GM12878 (cell line): ENCODE measurements at regions not wholly inside any gene's neighbourhood (a gene's known extent, or its start where the extent isn't known, plus 50 kb on each side); places are given as distances from the start of the nearest gene placed in this dataset.

Source experiments
- CBX5 ChIP-seq: sonication (generic); IDR thresholded peaks from 2 replicates; pipeline ENCODE4 v1.6.1; 2016; ENCODE audit warnings: low read depth, moderate library complexity, mild to moderate bottlenecking, inconsistent platforms
- CTCF ChIP-seq, 3 experiments: IDR thresholded peaks in 2 of 3; conservative IDR thresholded peaks in 1 of 3; 2 replicates each; pipeline ENCODE4 v1.5.1; 2011; ENCODE audit warnings: low read depth in 3 of 3, low read length in 3 of 3, mild to moderate bottlenecking in 3 of 3, control low read depth in 2 of 3, moderate library complexity in 2 of 3, inconsistent platforms in 1 of 3, mixed read lengths in 1 of 3; ENCODE audit not compliant: control insufficient read depth in 2 of 3, insufficient read depth in 1 of 3; ENCODE audit errors: extremely low read depth in 1 of 3
- CUX1 ChIP-seq: IDR thresholded peaks from 2 replicates; pipeline ENCODE4 v1.6.1; 2012; ENCODE audit warnings: improper control_type of control experiment, low read depth, low read length; ENCODE audit not compliant: insufficient replicate concordance
- EGR1 ChIP-seq, 2 experiments: IDR thresholded peaks; 1 replicate in 1 of 2; 2 replicates in 1 of 2; pipeline ENCODE4 v1.6.1; 2011 to 2012; ENCODE audit warnings: low read depth in 2 of 2, low read length in 2 of 2, borderline replicate concordance in 1 of 2, mild to moderate bottlenecking in 1 of 2, moderate library complexity in 1 of 2
- ESRRA ChIP-seq: IDR thresholded peaks from 2 replicates; pipeline ENCODE4 v1.6.1; 2012; ENCODE audit warnings: mild to moderate bottlenecking, low read length, improper control_type of control experiment
- FOS ChIP-seq: IDR thresholded peaks from 3 replicates; pipeline ENCODE4 v1.6.1; 2011; ENCODE audit warnings: borderline replicate concordance; ENCODE audit not compliant: insufficient read length; ENCODE audit errors: extremely low read depth
- FOXK2 ChIP-seq: fragments of 450-650 bp; IDR thresholded peaks from 2 replicates; pipeline ENCODE4 v1.6.1; 2017; ENCODE audit warnings: mild to moderate bottlenecking, moderate library complexity
- HDAC6 ChIP-seq: fragments of 200-600 bp; sonication (generic); IDR thresholded peaks from one replicate; pipeline ENCODE4 v1.8.0; 2017; ENCODE audit warnings: antibody characterized with exemption; ENCODE audit not compliant: unreplicated experiment
- IKZF1 ChIP-seq: fragments of 450-650 bp; conservative IDR thresholded peaks from 2 replicates; pipeline ENCODE4 v1.6.1; 2017; ENCODE audit warnings: antibody characterized with exemption, mild to moderate bottlenecking
- IRF4 ChIP-seq: IDR thresholded peaks from 2 replicates; pipeline ENCODE4 v1.6.1; 2011; ENCODE audit warnings: low read depth, low read length
- IRF5 ChIP-seq: fragments of 450-650 bp; IDR thresholded peaks from 2 replicates; pipeline ENCODE4 v1.6.1; 2017; ENCODE audit warnings: borderline replicate concordance
- PBX3 ChIP-seq: IDR thresholded peaks from 2 replicates; pipeline ENCODE4 v1.6.1; 2011; ENCODE audit warnings: mild to moderate bottlenecking, low read depth, low read length, moderate library complexity; ENCODE audit not compliant: insufficient replicate concordance
- SMAD1 ChIP-seq: fragments of 450-650 bp; IDR thresholded peaks from 2 replicates; pipeline ENCODE4 v1.6.1; 2018; ENCODE audit warnings: mild to moderate bottlenecking, low read depth; ENCODE audit not compliant: partially characterized antibody
- TBL1XR1 ChIP-seq: IDR thresholded peaks from 2 replicates; pipeline ENCODE4 v1.6.1; 2012; ENCODE audit warnings: low read depth, low read length, improper control_type of control experiment
- USF2 ChIP-seq: IDR thresholded peaks from 2 replicates; pipeline ENCODE4 v1.6.1; 2011; ENCODE audit warnings: low read depth, low read length, improper control_type of control experiment, borderline replicate concordance
- YBX1 ChIP-seq: fragments of 450-650 bp; IDR thresholded peaks from 2 replicates; pipeline ENCODE4 v1.6.1; 2016; ENCODE audit warnings: antibody characterized with exemption
- ZNF207 ChIP-seq: fragments of 450-650 bp; IDR thresholded peaks from 2 replicates; pipeline ENCODE4 v1.6.1; 2014; ENCODE audit warnings: antibody characterized with exemption, mild to moderate bottlenecking, borderline replicate concordance

GRCh38 chr1:59005491-59006288 lies 221.8 kb upstream of the JUN start (continued):
- TF ChIP-seq CUX1 = no peak
- TF ChIP-seq FOS = no peak
- no peak for TF ChIP-seq EGR1 (IDR thresholded peaks at IDR 0.05; ENCODE audit: borderline replicate concordance in 1 of 2, low read depth in 2 of 2, low read length in 2 of 2)
- no peak for TF ChIP-seq HDAC6
- no peak for TF ChIP-seq CTCF (IDR thresholded peaks at IDR 0.05 in 2 of 3, conservative IDR thresholded peaks at IDR 0.05 in 1 of 3; ENCODE audit: control insufficient read depth in 2 of 3, extremely low read depth in 1 of 3, insufficient read depth in 1 of 3, low read depth in 3 of 3, low read length in 3 of 3)
- TF ChIP-seq ESRRA = no peak
- TF ChIP-seq IRF4 = no peak
- TF ChIP-seq USF2 = no peak
- peak; percentile 61 for TF ChIP-seq IKZF1
- no peak for TF ChIP-seq PBX3
- no peak for TF ChIP-seq ZNF207
- TF ChIP-seq TBL1XR1 = no peak
- TF ChIP-seq SMAD1 = no peak
- TF ChIP-seq IRF5 = no peak
- TF ChIP-seq CBX5 = no peak
- no peak for TF ChIP-seq FOXK2
- TF ChIP-seq YBX1 = no peak
